Suppressor macrophage treated with lipopolysaccharide for 1 hour (primary cell): ENCODE measurements at regions not wholly inside any gene's neighbourhood (a gene's known extent, or its start where the extent isn't known, plus 50 kb on each side); places are given as distances from the start of the nearest gene placed in this dataset.

Experiments used
- DNase-seq, 3 donors: peaks; one replicate each; pipeline ENCODE4 v3.0.0-alpha.2; 2020 to 2022

DNA sequence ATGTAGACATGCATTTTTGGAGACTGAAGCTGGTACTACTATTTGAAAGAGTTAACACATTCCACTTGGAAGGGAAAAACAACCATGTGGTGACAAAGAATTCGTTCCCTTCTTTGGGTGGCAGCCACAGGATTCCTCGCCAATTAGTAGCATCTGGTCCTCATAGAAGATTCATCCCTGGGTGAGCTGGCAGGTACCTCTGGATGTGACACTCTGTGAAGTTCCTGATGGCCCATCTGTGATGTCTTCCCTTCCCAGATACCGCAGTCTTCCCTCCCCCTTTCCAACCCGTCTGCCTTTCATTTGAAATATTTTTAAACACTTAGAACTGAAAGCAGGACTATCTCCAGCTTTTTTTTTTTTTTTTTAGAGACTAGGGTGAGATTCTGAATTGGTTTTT, 569.5 kb downstream of the TYW1 start:
- no peak for DNase-seq

GRCh38 chr7:67571026-67571545, 574.5 kb downstream of the TYW1 start:
- no peak for DNase-seq

GRCh38 chr7:67573639-67574038, 577.0 kb downstream of the TYW1 start:
- no peak for DNase-seq

GRCh38 chr7:67588631-67589030, 592.0 kb downstream of the TYW1 start:
- DNase-seq: no peak

DNA sequence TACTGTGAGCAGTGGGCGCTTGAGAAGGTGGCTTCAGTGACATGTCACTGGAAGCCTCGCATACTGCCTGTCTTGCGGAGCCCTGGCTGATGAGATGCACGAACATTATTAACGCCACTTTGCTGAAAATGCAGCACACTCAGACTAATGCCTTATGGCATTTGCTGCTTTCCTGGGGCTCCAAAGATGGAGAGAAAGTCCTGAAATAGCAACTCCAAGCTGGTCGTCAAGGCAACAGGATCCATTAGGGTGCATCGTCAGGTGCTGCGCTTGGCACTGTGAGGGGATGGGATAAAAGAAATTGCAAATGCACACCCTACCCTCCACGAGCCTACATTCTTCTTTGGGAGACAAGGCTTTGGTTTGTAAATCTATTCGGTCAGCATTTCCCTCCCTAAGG, 592.5 kb downstream of the TYW1 start:
- no peak for DNase-seq

DNA sequence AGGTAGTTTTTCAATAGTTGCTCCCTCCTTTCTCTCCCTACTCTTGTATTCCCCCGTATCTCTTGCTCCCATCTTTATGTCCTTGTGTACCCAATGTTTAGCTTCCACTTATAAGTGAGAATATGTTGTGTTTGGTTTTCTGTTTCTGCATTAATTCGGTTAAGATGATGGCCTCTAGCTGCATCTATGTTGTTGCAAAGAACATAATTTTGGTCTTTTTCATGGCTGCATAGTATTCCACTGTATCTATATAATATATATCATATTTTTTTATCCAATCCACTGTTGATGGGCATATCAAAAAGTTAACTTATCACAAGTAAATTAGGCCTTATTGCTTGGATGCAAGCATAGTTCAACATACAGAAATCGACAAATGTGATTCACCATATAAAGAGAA, 594.0 kb downstream of the TYW1 start:
- DNase-seq: no peak

DNA sequence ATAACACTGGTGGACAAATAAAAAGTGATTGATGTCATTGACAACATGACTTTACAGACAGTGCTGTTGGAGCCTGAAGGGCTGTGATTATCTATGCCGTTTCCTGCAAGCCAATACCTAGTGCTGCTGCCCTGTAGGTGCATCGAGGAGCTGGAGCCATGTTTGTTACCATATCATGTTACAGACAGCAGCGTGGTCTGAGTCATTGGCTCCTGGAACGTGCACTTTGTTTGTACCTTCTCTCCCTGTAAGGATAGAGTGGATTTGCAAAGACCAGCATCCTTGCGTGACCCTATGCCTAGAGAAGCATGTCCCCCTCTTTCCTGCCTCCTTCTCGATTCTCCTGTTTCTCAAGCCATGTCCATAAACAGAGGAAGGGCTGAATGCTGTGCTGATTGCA, 597.2 kb downstream of the TYW1 start:
- no peak for DNase-seq

DNA sequence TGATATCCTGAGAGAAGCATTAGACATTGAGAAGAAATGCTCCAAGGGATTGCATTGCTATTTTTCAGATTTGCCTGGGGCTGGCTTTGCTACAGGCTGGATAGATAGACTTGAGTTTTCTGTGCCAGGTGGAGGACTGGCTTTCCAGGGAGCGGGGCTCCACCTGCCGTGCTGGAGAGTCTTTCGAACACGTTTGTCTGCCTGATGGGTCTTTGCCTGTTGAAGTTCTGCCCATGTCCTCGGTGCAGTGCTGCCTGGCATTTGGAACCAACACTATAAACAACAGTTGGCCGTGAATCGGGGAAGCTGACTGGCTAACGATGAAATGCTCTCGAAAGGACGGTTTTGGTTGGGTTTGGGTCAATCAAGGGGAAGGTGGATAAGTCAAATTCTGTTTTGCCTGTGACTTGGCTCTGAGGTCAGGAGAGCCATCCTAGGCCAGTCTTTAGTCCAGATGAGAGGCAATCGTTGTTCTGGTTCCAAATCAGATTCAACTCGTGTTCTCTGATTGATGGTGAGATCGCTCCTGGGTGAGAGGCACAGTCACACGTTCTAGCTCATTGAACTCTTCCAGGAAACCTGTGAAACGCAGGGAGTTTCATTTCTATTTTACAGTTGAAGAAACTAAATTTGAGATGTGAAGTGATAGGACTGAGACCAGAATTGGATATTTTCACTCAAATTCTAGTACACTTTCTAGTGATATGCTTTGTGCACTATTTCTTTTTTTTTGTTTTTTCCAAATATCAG, 599.0 kb downstream of the TYW1 start:
- DNase-seq: no peak

GRCh38 chr7:67597161-67597560, 600.5 kb downstream of the TYW1 start:
- no peak for DNase-seq

DNA sequence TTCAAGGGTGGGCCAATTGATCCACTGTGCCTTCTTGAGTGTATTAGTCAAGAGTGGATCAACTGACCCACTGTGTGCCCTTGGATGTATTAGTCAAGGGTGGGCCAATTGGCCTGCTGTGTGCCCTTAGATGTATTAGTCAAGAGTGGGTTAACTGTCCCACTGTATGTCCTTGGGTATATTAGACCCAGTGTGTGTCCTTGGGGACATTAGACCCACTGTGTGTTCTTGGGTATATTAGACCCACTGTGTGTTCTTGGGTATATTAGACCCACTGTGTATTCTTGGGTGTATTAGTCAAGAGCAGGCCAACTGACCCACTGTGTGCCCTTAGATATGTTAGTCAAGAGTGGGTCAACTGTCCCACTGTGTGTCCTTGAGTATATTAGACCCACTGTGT, 601.8 kb downstream of the TYW1 start:
- no peak for DNase-seq

- no peak for DNase-seq
Observed at GRCh38 chr7:67599331-67600062, 602.9 kb downstream of the TYW1 start.

GRCh38 chr7:67602246-67602887, 605.7 kb downstream of the TYW1 start:
- no peak for DNase-seq

DNA sequence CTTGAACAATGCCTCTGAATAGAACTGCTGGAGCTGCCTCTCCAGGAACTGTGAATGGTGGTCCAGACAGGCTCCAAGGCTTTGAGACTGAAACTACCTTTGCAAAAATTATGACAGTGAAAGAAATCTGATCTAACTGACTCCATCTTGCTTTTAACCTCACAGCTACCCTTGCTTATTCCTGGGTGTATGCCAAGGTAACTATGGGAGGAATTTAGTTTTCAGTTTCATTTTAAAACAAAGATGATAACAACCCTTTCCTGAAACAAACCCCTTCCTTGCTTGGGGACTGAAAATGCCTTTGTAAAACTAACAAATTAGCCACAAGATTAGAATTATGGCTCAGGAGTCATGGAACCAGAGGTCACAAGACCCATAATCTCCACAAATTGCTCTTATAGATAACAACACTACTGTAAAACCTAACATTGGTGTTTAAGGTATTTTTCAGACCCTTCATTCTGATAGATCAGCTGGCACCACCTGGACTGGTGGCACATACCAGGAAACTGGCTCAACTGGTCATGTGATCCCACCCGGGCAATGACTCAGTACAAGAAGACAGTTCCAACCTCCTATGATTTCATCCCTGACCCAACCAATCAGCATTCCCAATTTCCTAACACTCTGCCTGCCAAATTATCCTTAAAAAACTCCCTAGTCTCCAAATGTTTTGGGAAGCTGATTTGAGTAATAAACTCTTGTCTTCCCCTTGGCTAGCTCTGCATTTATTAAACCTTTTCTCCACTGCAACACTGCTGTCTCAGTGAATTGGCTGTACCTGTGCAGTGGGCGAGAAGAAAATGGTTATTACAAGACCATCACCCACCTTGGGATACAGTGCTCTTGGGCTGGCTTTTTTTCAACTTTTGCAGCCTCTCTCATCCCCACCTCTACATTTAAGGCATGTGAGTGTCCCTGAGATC, 608.1 kb downstream of the TYW1 start:
- no peak for DNase-seq

DNA sequence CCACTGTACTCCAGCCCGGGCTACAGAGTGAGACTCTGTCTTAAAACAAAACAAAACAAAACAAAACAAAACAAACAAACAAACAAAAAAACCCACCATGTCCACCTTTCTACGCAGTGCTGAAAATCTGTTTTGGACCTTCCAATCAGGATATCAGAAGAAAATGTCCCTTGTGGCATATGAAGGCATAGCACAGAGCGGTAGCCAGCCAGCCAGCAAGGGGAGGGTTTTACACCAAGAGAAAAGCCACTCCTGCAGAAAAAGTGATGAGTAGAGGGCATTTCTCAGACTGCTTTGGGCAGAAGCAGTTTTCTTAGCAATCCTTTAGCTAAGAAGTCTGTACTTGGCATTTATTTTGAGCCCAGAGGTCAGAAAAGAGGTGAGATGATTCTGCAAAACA, 612.2 kb downstream of the TYW1 start:
- DNase-seq: no peak

GRCh38 chr7:67610897-67611296, 614.3 kb downstream of the TYW1 start:
- no peak for DNase-seq

GRCh38 chr7:67614843-67615242, 618.2 kb downstream of the TYW1 start:
- DNase-seq: no peak

DNA sequence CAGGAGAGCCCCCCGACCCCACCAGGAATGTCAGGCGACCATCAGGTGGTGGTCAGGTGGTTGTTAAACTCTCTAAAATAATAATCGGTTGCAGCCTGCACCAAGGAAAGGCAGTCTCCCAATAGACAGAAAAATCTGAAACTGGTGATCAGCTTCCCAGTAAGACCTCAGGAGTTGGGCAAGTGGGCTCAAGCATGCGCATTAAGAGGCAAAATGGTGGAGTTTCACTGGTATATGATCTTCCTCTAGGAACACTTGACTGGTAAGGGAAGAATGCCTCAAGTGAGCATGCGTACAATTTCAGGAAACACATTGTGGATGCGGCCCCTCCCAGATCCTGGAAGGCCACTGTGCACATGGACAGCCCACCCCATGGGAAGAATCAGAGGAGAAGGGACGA, 619.9 kb downstream of the TYW1 start:
- DNase-seq: no peak

- no peak for DNase-seq
Observed at GRCh38 chr7:67618556-67619162, 622.0 kb downstream of the TYW1 start.

GRCh38 chr7:67619175-67619574, 622.5 kb downstream of the TYW1 start:
- no peak for DNase-seq

DNA sequence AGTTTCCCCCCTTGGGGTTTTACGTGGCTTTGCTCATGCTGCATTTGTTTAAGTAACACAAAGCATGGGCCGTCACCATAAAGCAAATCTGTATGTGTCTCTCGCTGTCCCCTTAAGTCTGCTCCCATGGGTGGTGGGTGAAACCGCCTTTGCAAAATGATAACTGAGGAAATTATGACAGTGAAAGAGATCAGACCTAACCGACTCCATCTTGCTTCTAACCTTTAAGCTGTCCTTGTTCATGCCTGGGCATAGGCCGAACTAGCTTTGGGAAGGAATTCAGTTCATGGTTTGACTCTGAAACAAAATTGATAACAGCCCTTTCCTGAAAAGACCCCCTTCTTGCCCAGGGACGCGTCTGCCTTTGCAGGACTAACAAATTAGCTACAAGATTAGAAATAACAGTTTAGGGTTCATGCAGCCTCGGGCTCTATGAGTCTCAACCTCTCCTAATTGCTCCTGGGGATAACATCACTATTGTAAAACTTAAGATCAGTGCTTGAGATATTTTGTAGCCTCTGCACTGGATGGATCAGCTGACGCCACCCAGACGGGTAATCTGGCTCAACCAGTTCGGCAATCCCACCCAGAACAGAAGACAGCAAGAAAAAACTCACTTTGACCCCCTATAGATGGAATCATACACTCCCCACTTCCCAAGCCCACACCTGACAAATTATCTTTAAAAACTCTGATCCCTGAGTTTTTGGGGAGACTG, 623.7 kb downstream of the TYW1 start:
- DNase-seq: no peak

DNA sequence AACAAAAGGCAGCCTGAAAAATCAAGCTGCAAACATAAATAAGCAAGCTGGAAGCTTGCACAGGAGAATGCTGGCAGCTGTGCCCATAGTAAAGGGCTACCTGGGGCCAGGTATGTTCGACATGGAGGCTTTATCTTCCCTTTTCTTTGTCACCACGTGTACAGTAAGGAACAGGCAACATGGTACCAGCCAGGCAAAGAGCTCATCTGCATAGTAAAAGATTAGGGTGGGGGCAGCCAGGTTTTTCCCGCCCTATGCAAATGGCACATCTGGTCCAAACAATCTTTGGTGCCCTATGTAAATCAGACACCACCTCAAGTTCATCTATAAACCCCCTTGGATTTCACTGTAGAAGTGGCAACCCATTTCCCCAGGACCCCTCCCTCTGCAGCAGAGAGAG, 625.1 kb downstream of the TYW1 start:
- DNase-seq: no peak
